Activated CD4-positive, CD25-positive, alpha-beta regulatory T cell (primary cell): ENCODE measurements at regions not wholly inside any gene's neighbourhood (a gene's known extent, or its start where the extent isn't known, plus 50 kb on each side); places are given as distances from the start of the nearest gene placed in this dataset.

Source experiments
- DNase-seq, 4 experiments: peaks; one replicate each; lab custom pipeline; 2025; lab: John Stamatoyannopoulos, UW

- no peak for DNase-seq
Observed at GRCh38 chr12:67589078-67589477, 59.5 kb upstream of the DYRK2 start.

GRCh38 chr12:67590149-67590790 is 58.3 kb upstream of the DYRK2 start:
- DNase-seq: peak in 2 of 4 experiments; percentile 5 to 21

- DNase-seq: no peak
Observed at GRCh38 chr12:67592228-67593011, 56.1 kb upstream of the DYRK2 start.

- no peak for DNase-seq
Observed at GRCh38 chr12:67593041-67593440, 55.5 kb upstream of the DYRK2 start.

- no peak for DNase-seq
Observed at GRCh38 chr12:67593461-67594330, 54.8 kb upstream of the DYRK2 start.

- no peak for DNase-seq
Observed at GRCh38 chr12:67594888-67595287, 53.7 kb upstream of the DYRK2 start.

GRCh38 chr12:67595365-67595764 is 53.2 kb upstream of the DYRK2 start:
- DNase-seq: no peak

GRCh38 chr12:67598598-67598997 is 49.9 kb upstream of the DYRK2 start:
- DNase-seq: no peak
